ENCODE measurements at regions not wholly inside any gene's neighbourhood (a gene's known extent, or its start where the extent isn't known, plus 50 kb on each side); places are given as distances from the start of the nearest gene placed in this dataset.

DNA sequence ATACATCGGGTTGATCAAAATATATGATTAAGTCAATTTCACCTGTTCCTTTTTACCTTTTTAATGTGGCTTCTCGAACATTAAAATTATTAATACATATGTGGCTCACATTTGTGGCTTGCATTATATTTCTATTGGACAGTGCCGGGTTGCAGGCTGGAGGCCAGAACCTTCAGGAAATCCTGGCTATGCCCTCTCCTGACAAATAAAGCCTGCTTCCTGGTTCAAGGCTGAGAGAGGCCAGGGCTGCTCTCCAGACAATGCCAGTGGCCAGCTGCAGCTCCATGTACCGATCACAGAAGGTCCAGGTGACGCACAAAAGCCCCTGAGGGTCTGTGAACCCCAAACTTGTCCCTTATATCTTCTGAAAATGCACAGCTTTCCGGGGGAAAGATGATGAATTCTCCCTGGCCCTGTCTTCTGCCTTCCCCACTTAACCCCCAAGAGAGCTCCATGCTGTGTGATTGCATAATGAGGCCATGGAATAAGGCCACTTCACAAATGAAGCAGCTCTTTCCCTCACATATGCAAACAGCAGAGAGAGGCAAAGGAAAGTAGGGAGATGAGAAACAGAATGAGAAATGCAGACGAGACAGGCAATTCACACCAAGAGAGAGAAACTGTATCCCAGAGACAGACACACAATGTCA is 241.2 kb downstream of the BCOR start:
- Histone ChIP-seq H3K4me2 (ENCODE audit: low read depth, low read length, poor library complexity, severe bottlenecking) (no peak overlapping the region), H3K79me2 (ENCODE audit: insufficient read depth, low read length) (no peaks in the 10 kb centered on the region), H2AFZ (ENCODE audit: low read depth, low read length, severe bottlenecking) (no peak overlapping the region)

DNA sequence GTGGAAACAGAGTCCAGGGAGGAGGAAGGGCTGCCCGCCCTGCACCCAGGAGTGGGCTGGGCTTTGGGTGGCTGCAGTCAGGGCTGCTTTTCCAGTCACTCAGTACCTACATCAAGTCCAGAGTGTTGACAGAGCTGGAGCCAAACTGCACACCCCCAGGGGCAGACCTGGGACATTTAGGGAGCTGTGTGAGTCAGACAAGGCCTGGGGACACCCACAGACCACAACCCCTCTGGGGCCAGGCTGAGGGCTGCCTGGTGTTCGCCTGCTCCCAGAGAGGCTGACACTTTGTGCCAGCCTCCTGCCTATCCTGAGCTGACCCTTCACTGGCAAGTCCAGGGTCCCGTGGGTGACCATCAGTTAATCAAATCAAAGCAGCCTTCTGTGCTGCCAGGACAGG is 240.0 kb downstream of the BCOR start:
- H3K9me2 ChIP-seq (replicated peaks; ENCODE audit: insufficient read depth, low read length) = no peaks in the 10 kb centered on the region
- H2AFZ ChIP-seq (ENCODE audit: low read depth, low read length, severe bottlenecking) = no peak overlapping the region
- H4K20me1 ChIP-seq (ENCODE audit: low read depth, low read length) = no peaks in the 10 kb centered on the region
- no peaks in the 10 kb centered on the region for H3K36me3 ChIP-seq (ENCODE audit: low read length)
- no peak overlapping the region for H3K9ac ChIP-seq (ENCODE audit: low read length)
- no peak overlapping the region for H3K27ac ChIP-seq (ENCODE audit: low read depth, low read length)
- H3K27me3 ChIP-seq (ENCODE audit: low read length) = no peaks in the 10 kb centered on the region
- no peak for TF ChIP-seq EZH2phosphoT487 (conservative IDR thresholded peaks at IDR 0.05; ENCODE audit: low read length)
- H3K9me3 ChIP-seq (ENCODE audit: insufficient read depth, low read length) = no peaks in the 10 kb centered on the region
- no peak overlapping the region for H3K4me2 ChIP-seq (ENCODE audit: low read depth, low read length, poor library complexity, severe bottlenecking)
- H3F3A ChIP-seq (ENCODE audit: insufficient read depth) = no peaks in the 10 kb centered on the region
- no peaks in the 10 kb centered on the region for H3K79me2 ChIP-seq (ENCODE audit: insufficient read depth, low read length)
- H3K4me3 ChIP-seq (ENCODE audit: insufficient read depth, low read length, poor library complexity, severe bottlenecking) = no peak overlapping the region

More for the DNA sequence above, 241.2 kb downstream of the BCOR start:
- Histone ChIP-seq H3K9me2 (replicated peaks; ENCODE audit: insufficient read depth, low read length) (no peaks in the 10 kb centered on the region), H3K27me3 (ENCODE audit: low read length) (no peaks in the 10 kb centered on the region), H3K27ac (ENCODE audit: low read depth, low read length) (no peak overlapping the region), H3K9me3 (ENCODE audit: insufficient read depth, low read length) (no peaks in the 10 kb centered on the region), H3K4me3 (ENCODE audit: insufficient read depth, low read length, poor library complexity, severe bottlenecking) (no peak overlapping the region), H3K9ac (ENCODE audit: low read length) (no peak overlapping the region), H4K20me1 (ENCODE audit: low read depth, low read length) (no peaks in the 10 kb centered on the region), H3F3A (ENCODE audit: insufficient read depth) (no peaks in the 10 kb centered on the region), H3K36me3 (ENCODE audit: low read length) (no peaks in the 10 kb centered on the region)
- TF ChIP-seq EZH2phosphoT487 (conservative IDR thresholded peaks at IDR 0.05; ENCODE audit: low read length) = no peak
- TF ChIP-seq, protein P1, sequence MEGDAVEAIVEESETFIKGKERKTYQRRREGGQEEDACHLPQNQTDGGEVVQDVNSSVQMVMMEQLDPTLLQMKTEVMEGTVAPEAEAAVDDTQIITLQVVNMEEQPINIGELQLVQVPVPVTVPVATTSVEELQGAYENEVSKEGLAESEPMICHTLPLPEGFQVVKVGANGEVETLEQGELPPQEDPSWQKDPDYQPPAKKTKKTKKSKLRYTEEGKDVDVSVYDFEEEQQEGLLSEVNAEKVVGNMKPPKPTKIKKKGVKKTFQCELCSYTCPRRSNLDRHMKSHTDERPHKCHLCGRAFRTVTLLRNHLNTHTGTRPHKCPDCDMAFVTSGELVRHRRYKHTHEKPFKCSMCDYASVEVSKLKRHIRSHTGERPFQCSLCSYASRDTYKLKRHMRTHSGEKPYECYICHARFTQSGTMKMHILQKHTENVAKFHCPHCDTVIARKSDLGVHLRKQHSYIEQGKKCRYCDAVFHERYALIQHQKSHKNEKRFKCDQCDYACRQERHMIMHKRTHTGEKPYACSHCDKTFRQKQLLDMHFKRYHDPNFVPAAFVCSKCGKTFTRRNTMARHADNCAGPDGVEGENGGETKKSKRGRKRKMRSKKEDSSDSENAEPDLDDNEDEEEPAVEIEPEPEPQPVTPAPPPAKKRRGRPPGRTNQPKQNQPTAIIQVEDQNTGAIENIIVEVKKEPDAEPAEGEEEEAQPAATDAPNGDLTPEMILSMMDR (IDR thresholded peaks at IDR 0.05; ENCODE audit: insufficient read depth, low read length, poor library complexity, severe bottlenecking) = no peak

DNA sequence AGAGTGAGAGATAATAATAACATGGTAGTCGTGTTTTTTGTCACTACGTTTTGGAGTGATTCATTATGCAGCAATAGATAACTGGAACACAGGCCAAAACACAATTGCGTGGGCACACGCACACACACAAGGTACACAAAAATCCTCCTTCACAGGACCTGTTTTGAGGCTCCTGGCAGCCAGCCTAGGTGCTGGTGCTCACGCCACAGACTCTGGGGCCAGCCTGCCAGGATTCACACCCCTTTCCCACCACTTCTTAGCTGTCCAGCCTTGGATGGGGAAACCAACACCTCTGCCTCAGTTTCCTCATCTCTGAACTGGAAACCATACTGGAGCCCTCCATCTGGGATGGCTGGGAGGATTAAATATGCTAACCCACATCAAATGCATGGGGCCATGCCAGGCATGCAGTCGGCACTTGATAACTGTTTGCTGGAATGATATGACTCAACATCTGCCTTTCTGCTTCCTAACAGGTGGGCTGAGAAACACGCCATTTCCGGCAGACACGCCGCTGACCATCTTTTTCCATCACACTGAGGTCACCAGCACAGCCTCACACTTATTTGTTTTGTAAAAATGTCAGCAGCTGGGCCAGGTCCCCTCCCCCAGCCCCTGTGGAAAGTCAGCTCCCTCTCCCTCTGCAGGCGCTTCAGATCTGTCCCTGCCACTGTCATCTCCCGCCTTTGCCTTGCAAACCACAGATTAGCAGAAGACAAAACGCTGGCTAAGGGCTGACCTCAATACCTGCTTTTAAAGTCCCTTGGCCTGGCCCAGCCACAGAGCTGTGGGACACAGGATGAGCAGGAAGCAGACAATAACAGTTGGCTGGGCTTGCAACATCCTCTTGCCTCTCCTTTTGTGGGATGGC is 237.5 kb downstream of the BCOR start:
- Histone ChIP-seq H3K27ac (ENCODE audit: low read depth, low read length) (0 out of 2 replicates have a peak overlapping the region, but pooled peaks have one; percentile 24), H3K27me3 (ENCODE audit: low read length) (no peaks in the 10 kb centered on the region), H3K9me3 (ENCODE audit: insufficient read depth, low read length) (no peaks in the 10 kb centered on the region), H2AFZ (ENCODE audit: low read depth, low read length, severe bottlenecking) (no peak overlapping the region), H3K9me2 (replicated peaks; ENCODE audit: insufficient read depth, low read length) (no peaks in the 10 kb centered on the region), H3K4me2 (ENCODE audit: low read depth, low read length, poor library complexity, severe bottlenecking) (peak overlapping the region; percentile 1), H4K20me1 (ENCODE audit: low read depth, low read length) (no peaks in the 10 kb centered on the region), H3K4me3 (ENCODE audit: insufficient read depth, low read length, poor library complexity, severe bottlenecking) (no peak overlapping the region), H3K36me3 (ENCODE audit: low read length) (no peaks in the 10 kb centered on the region), H3F3A (ENCODE audit: insufficient read depth) (no peaks in the 10 kb centered on the region), H3K9ac (ENCODE audit: low read length) (no peak overlapping the region), H3K79me2 (ENCODE audit: insufficient read depth, low read length) (no peaks in the 10 kb centered on the region)
- TF ChIP-seq, protein P1 (IDR thresholded peaks at IDR 0.05; ENCODE audit: insufficient read depth, low read length, poor library complexity, severe bottlenecking) = no peak
- TF ChIP-seq EZH2phosphoT487 (conservative IDR thresholded peaks at IDR 0.05; ENCODE audit: low read length) = no peak

DNA sequence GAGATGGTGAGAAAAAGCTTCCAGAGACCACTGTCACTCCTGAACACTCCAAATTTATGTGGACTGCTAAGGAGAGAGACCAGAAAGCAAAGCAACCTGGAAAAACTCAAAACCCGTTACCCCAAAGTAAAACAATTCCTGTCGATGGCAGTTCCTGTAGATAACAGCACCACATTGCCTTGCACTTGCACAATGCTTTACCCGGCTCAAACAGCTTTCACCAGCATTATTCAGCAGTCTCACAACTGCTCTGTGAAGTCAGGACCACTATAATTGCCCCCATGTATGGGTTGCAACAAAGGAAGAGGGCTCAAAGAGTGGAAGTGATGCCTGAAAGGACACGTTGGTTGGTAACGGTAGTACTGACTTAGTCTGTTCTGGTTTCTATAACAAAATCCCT is 234.8 kb downstream of the BCOR start:
- H2AFZ ChIP-seq (ENCODE audit: low read depth, low read length, severe bottlenecking) = no peak overlapping the region
- H3K27ac ChIP-seq (ENCODE audit: low read depth, low read length) = no peak overlapping the region
- H4K20me1 ChIP-seq (ENCODE audit: low read depth, low read length) = no peaks in the 10 kb centered on the region
- no peak overlapping the region for H3K4me2 ChIP-seq (ENCODE audit: low read depth, low read length, poor library complexity, severe bottlenecking)
- no peaks in the 10 kb centered on the region for H3K9me2 ChIP-seq (replicated peaks; ENCODE audit: insufficient read depth, low read length)
- no peak overlapping the region for H3K9ac ChIP-seq (ENCODE audit: low read length)
- no peak for TF ChIP-seq EZH2phosphoT487 (conservative IDR thresholded peaks at IDR 0.05; ENCODE audit: low read length)
- TF ChIP-seq, protein P1 (IDR thresholded peaks at IDR 0.05; ENCODE audit: insufficient read depth, low read length, poor library complexity, severe bottlenecking) = no peak
- no peaks in the 10 kb centered on the region for H3K79me2 ChIP-seq (ENCODE audit: insufficient read depth, low read length)
- no peaks in the 10 kb centered on the region for H3K27me3 ChIP-seq (ENCODE audit: low read length)
- H3F3A ChIP-seq (ENCODE audit: insufficient read depth) = no peaks in the 10 kb centered on the region
- no peaks in the 10 kb centered on the region for H3K9me3 ChIP-seq (ENCODE audit: insufficient read depth, low read length)
- no peak overlapping the region for H3K4me3 ChIP-seq (ENCODE audit: insufficient read depth, low read length, poor library complexity, severe bottlenecking)
- H3K36me3 ChIP-seq (ENCODE audit: low read length) = no peaks in the 10 kb centered on the region
